PC-9 (cell line): ENCODE measurements at regions not wholly inside any gene's neighbourhood (a gene's known extent, or its start where the extent isn't known, plus 50 kb on each side); places are given as distances from the start of the nearest gene placed in this dataset.

Experiments
- BruUV-seq: library from RNA; stranded (reverse); fragments of 400-500 nt; replicated peaks from 2 replicates; lab custom pipeline; 2021; lab: Mats Ljungman, UMichigan
- CTCF ChIA-PET: fragments of 300-600 bp; sonication (Branson Sonifier 250); formaldehyde crosslinking; loops from one replicate; lab custom pipeline; 2022; ENCODE audit warnings: antibody characterized with exemption; lab: Charles Lee
- POLR2A ChIA-PET: fragments of 300-600 bp; sonication (Branson Sonifier 250); formaldehyde crosslinking; loops from one replicate; lab custom pipeline; 2022; ENCODE audit warnings: antibody characterized with exemption; ENCODE audit not compliant: unreplicated experiment; lab: Charles Lee
- DNase-seq, 2 experiments: peaks; one replicate each; pipeline versions ENCODE4 v3.0.0 to v3.0.0-alpha.2; 2015 to 2022; ENCODE audit warnings: mixed read lengths in 1 of 2
- H2AFZ ChIP-seq: fragments of 200-600 bp; sonication (generic); 2 replicates; pipeline ENCODE4 v1.8.1; 2017; ENCODE audit warnings: antibody characterized with exemption
- H3F3A ChIP-seq: fragments of 200-600 bp; sonication (generic); 2 replicates; pipeline ENCODE4 v1.8.1; 2017; ENCODE audit warnings: antibody characterized with exemption, mild to moderate bottlenecking, low read depth; ENCODE audit not compliant: insufficient read depth
- H3K27ac ChIP-seq: fragments of 200-600 bp; sonication (generic); 2 replicates; pipeline ENCODE4 v1.6.1; 2016; ENCODE audit warnings: mixed run types
- H3K27me3 ChIP-seq: fragments of 200-600 bp; sonication (generic); 2 replicates; pipeline ENCODE4 v1.6.1; 2016; ENCODE audit warnings: low read depth, mixed run types; ENCODE audit not compliant: insufficient read depth
- H3K36me3 ChIP-seq: fragments of 200-600 bp; sonication (generic); 2 replicates; pipeline ENCODE4 v1.6.1; 2016; ENCODE audit warnings: low read depth, mixed run types
- H3K4me1 ChIP-seq: fragments of 200-600 bp; sonication (generic); replicated peaks from 2 replicates; pipeline ENCODE4 v1.6.1; 2016; ENCODE audit warnings: mixed run types; ENCODE audit not compliant: insufficient read depth
- H3K4me2 ChIP-seq: fragments of 200-600 bp; sonication (generic); 2 replicates; pipeline ENCODE4 v1.6.1; 2017; ENCODE audit warnings: mixed run types
- H3K4me3 ChIP-seq: fragments of 200-600 bp; sonication (generic); 2 replicates; pipeline ENCODE4 v1.6.1; 2016; ENCODE audit warnings: mixed run types
- H3K79me2 ChIP-seq: fragments of 200-600 bp; sonication (generic); 2 replicates; pipeline ENCODE4 v1.6.1; 2017; ENCODE audit warnings: low read depth, mixed run types
- H3K9me2 ChIP-seq: fragments of 200-600 bp; sonication (generic); 2 replicates; pipeline ENCODE4 v1.8.1; 2017; ENCODE audit warnings: mild to moderate bottlenecking; ENCODE audit not compliant: insufficient read depth
- H3K9me3 ChIP-seq: fragments of 200-600 bp; sonication (generic); 2 replicates; pipeline ENCODE4 v1.8.1; 2016; ENCODE audit warnings: low read depth; ENCODE audit not compliant: insufficient read depth
- H4K20me1 ChIP-seq: fragments of 200-600 bp; sonication (generic); 2 replicates; pipeline ENCODE4 v1.8.1; 2017; ENCODE audit not compliant: insufficient read depth
- EZH2 ChIP-seq: fragments of 200-600 bp; sonication (generic); IDR thresholded peaks from 2 replicates; pipeline ENCODE4 v1.8.0; 2017; ENCODE audit warnings: antibody characterized with exemption, low read depth
- intact Hi-C: fragments of 100-400 bp; cut with micrococcal nuclease; formaldehyde crosslinking; loops from one replicate; pipeline ENCODE4 v1.10.0; 2022; ENCODE audit not compliant: unreplicated experiment
- TF ChIP-seq, protein P1 (sequence below): fragments of 200-600 bp; sonication (generic); conservative IDR thresholded peaks from 2 replicates; pipeline ENCODE4 v1.6.1; 2017; ENCODE audit warnings: mixed run types, antibody characterized with exemption, mild to moderate bottlenecking, moderate library complexity

DNA sequence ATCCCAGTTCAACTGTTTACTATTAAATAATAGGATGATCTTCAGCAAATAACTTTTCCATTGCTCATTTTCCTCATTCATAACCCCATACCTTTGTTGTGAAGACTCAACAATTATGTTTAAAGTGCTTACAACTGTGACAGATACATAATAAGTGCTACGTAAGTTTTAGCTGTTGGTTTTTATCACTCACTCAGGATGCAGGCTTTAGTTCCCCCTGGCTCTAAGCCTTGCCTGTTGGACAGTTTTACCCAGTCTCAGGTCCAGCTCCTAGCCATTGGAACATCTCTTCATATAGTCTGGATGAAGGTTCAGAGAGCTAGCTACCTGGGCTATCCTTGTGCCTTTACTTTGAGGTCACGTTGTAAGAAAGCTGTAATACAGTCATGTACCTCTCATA is 353.2 kb downstream of the CRPPA start:
- H3K9me2 ChIP-seq: no peaks in the 10 kb centered on the region
- TF ChIP-seq EZH2: no peak
- TF ChIP-seq, protein P1, sequence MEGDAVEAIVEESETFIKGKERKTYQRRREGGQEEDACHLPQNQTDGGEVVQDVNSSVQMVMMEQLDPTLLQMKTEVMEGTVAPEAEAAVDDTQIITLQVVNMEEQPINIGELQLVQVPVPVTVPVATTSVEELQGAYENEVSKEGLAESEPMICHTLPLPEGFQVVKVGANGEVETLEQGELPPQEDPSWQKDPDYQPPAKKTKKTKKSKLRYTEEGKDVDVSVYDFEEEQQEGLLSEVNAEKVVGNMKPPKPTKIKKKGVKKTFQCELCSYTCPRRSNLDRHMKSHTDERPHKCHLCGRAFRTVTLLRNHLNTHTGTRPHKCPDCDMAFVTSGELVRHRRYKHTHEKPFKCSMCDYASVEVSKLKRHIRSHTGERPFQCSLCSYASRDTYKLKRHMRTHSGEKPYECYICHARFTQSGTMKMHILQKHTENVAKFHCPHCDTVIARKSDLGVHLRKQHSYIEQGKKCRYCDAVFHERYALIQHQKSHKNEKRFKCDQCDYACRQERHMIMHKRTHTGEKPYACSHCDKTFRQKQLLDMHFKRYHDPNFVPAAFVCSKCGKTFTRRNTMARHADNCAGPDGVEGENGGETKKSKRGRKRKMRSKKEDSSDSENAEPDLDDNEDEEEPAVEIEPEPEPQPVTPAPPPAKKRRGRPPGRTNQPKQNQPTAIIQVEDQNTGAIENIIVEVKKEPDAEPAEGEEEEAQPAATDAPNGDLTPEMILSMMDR: no peak
- DNase-seq: no peak
- no peaks in the 10 kb centered on the region for H3F3A ChIP-seq
- H4K20me1 ChIP-seq: no peaks in the 10 kb centered on the region
- H3K27me3 ChIP-seq: no peaks in the 10 kb centered on the region
- POLR2A ChIA-PET: no interaction called here
- H3K36me3 ChIP-seq: no peaks in the 10 kb centered on the region
- intact Hi-C loops: loop anchor here (10.0 kb wide), 1 partner anchor 1053 kb away; no protein-coding TSS in a partner anchor
- no TSS peak for BruUV-seq
- no peaks in the 10 kb centered on the region for H3K9me3 ChIP-seq
- no peak overlapping the region for H3K27ac ChIP-seq
- no peaks in the 10 kb centered on the region for H3K4me1 ChIP-seq
- H2AFZ ChIP-seq: no peak overlapping the region
- H3K79me2 ChIP-seq: no peaks in the 10 kb centered on the region
- CTCF ChIA-PET: no interaction called here
- H3K4me2 ChIP-seq: no peak overlapping the region
- no peak overlapping the region for H3K4me3 ChIP-seq

DNA sequence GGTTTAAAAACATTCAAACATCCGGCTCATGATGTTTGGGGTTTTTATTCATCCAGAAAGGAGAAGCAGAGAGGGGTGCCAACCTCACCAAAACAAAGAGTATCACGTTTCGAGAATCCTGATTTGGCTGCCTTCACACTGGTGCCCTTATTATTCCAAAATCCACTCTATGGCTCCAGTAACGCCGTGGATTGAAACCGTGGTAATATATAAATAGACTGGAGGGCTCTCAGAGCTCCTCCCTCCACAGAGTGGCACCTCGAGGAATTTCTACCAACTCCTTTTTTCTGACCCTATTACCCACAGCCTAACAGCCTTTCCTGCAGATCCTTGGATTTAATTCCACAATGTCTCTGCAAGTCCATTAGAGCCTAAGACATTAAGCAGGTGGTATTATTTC is 353.6 kb downstream of the CRPPA start:
- no peak overlapping the region for H2AFZ ChIP-seq
- H3K9me3 ChIP-seq: no peaks in the 10 kb centered on the region
- no TSS peak for BruUV-seq
- H3K4me2 ChIP-seq: no peak overlapping the region
- DNase-seq: no peak
- CTCF ChIA-PET: no interaction called here
- H3K36me3 ChIP-seq: no peaks in the 10 kb centered on the region
- H3K9me2 ChIP-seq: no peaks in the 10 kb centered on the region
- H3K27me3 ChIP-seq: no peaks in the 10 kb centered on the region
- H3K4me1 ChIP-seq: no peaks in the 10 kb centered on the region
- H3K27ac ChIP-seq: no peak overlapping the region
- POLR2A ChIA-PET: no interaction called here
- no peak overlapping the region for H3K4me3 ChIP-seq
- no peaks in the 10 kb centered on the region for H3F3A ChIP-seq
- intact Hi-C loops: loop anchor here (10.0 kb wide), 1 partner anchor 1053 kb away; no protein-coding TSS in a partner anchor
- H4K20me1 ChIP-seq: no peaks in the 10 kb centered on the region
- TF ChIP-seq EZH2: no peak
- TF ChIP-seq, protein P1: no peak
- no peaks in the 10 kb centered on the region for H3K79me2 ChIP-seq

DNA sequence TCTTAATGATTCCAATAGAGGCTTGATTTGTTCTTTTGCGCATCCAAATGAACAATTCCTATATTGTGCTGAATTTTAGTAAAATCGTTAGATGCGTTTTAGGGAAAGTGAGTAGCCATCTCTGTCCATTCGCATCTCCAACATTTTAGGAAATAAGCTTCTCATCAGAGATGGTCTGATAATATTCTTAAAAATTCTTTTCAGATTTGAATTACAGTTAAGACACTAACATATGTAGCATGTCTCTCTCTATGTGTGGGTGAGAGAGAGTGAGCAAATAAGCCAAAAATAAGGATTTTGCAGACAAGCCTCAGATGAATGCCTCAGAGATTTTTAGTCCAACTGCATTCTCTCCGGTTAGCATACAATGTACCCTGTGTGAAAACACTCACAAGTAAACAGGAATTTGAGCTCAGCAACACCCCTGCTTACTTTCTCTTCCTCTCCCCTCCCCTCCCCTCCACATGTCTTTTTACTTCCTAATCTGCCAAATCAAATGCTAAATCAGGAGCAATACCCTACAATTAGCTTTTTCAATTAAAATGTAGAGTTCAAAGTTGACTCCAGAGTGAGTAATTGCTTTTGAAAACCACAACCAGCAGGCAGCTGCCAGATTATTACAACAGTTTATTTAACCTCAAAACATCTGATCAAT is 354.4 kb downstream of the CRPPA start:
- no peaks in the 10 kb centered on the region for H3K79me2 ChIP-seq
- H4K20me1 ChIP-seq: no peaks in the 10 kb centered on the region
- H2AFZ ChIP-seq: no peak overlapping the region
- H3K4me1 ChIP-seq: no peaks in the 10 kb centered on the region
- TF ChIP-seq, protein P1: no peak
- H3K27ac ChIP-seq: no peak overlapping the region
- no peaks in the 10 kb centered on the region for H3K9me2 ChIP-seq
- no peak overlapping the region for H3K4me2 ChIP-seq
- no peaks in the 10 kb centered on the region for H3K36me3 ChIP-seq
- no peak overlapping the region for H3K4me3 ChIP-seq
- POLR2A ChIA-PET: no interaction called here
- H3F3A ChIP-seq: no peaks in the 10 kb centered on the region
- intact Hi-C loops: loop anchor here (10.0 kb wide), 1 partner anchor 1052 kb away; no protein-coding TSS in a partner anchor
- no peaks in the 10 kb centered on the region for H3K9me3 ChIP-seq
- no peaks in the 10 kb centered on the region for H3K27me3 ChIP-seq
- CTCF ChIA-PET: interaction anchor here (1.1 kb wide), 1 partner anchor 346 kb away, joined by 4 read pairs; no protein-coding TSS in a partner anchor
- no peak for DNase-seq
- no TSS peak for BruUV-seq
